GM21717 (cell line): ENCODE measurements at regions not wholly inside any gene's neighbourhood (a gene's known extent, or its start where the extent isn't known, plus 50 kb on each side); places are given as distances from the start of the nearest gene placed in this dataset.
A peak's percentile ranks its signal among the peaks of the same experiment; 100 is the strongest.
"Not testable (repeated sequence)": the region's sequence is repeated elsewhere in the genome, so short reads cannot be mapped to it uniquely, and the experiment has no call there.

Experiments
- ATAC-seq: cut with Tn5 transposase; IDR thresholded peaks from one replicate; pipeline ENCODE4 v1.9.1; 2021; ENCODE audit warnings: mild to moderate bottlenecking, moderate library complexity; ENCODE audit not compliant: unreplicated experiment

DNA sequence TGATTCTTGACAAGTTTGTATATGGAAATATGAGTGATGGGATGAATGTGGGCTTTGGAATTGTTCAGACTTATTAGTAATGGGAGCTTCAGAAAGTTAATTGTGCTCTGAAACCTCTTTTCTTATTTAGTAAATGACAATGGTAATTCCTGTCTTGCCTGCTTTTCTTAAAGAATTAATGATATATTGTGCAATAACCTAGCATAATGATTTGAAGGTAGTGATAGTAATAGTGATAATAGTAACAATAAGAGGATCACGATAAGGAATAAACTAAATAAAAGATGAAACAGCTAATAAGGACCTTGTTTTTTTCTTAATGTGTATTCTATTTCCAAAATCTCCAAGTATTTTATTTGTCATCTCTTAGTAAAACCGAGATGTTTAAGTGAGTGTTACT lies 245.0 kb upstream of the CPHXL start:
- no peak for ATAC-seq

- ATAC-seq, result no peak
Measured at GRCh38 chr16:75983296-75983695, 257.0 kb upstream of the CPHXL start.

- ATAC-seq, result no peak
Measured at GRCh38 chr16:75983741-75984381, 257.6 kb upstream of the CPHXL start.

- ATAC-seq, result no peak
Measured at GRCh38 chr16:75987323-75987722, 261.0 kb upstream of the CPHXL start.

DNA sequence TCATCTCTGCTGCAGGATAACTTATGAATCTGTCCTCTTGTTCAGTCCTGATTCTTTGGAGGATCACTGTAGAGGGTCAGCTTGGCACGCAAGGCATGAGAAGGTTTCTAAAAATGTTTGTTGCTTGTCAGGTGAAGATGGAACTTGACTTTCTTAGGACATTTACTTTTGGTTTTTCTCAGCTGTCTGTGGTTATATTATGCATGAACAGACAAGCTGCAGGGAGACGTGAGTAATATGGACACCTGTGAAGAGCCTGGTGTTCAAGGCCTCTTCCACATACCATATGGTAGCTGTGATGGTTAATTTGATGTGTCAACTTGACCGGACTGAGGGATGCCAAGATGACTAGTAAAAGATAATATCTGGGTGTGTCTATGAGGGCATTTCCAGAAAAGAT lies 270.2 kb upstream of the CPHXL start:
- ATAC-seq, result peak; percentile 58

DNA sequence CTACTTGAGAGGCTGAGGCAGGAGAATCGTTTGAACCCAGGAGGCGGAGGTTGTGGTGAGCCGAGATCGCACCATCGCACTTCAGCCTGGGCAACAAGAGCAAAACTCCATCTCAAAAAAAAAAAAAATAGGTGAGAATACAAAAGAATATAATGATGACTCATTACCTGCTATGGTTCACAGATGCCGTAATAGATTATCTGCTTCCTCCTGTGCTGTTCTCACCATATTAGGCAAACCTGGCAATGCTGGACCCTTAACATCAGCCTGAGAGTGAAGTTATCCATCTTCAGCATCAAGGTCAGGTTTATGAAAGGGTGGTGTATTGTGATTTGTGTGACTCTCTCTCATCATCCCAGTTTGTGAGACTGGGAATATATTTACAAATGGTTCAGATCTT lies 271.3 kb upstream of the CPHXL start:
- ATAC-seq, result no peak

DNA sequence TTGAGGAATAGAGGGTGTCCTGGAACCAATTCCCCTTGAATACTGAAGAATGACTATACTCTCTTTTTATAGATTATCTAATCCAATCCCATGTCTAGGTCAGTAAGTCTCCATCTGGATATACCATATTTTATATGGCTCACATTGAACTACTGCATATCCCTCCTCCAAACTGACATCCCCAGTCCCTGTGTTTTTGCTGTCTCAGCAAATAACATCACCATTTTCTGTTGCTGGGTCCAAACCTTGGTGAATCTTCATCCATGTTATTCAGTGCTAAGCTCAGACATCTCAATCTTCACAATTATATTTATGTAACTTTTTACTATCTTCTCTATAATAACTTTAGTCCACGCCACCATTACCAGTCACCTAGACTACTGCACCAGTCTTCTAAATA lies 269.6 kb upstream of the CNTNAP4 start:
- no peak for ATAC-seq

- ATAC-seq, result no peak
Measured at GRCh38 chr16:76023835-76024234, 253.4 kb upstream of the CNTNAP4 start.

DNA sequence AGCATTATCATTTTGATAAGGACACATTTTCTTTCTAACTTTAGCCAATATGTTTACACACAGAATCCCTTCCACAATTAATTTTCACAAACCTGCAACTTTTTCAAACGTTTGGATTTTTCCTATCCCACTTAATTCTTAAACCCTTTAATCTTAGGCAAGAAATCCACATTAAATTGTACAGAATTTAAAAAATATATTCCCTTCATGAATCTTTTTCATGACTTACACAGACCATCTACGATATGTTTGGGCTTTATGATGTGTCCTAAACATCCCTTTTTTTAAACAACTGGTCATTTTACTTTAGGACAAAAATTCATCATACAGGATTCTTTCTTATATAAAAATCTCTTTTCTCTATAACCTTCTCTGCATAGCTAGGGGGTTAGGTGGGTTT lies 241.5 kb upstream of the CNTNAP4 start:
- ATAC-seq, result no peak

- no peak for ATAC-seq
Measured at GRCh38 chr16:76038097-76038496, 239.1 kb upstream of the CNTNAP4 start.

- ATAC-seq, result no peak
Measured at GRCh38 chr16:76052725-76053124, 224.5 kb upstream of the CNTNAP4 start.

DNA sequence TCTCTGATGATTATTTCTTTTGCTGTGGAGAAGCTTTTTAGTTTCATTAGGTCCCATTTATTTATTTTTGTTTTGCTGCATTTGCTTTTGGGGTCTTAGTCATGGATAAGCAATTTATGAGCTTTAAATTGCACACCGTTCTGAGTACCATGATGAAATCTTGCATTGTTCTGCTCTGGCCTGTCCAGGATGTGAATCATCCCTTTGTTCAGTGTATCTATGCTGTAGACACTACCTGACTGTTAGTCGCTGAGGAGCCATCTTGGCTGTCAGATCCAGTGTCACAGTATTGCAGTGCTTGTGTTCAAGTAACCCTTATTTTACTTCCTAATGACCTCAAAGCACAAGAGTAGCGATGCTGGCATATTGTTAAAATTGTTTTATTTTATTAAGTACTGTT lies 218.0 kb upstream of the CNTNAP4 start:
- no peak for ATAC-seq

GRCh38 chr16:76059701-76060100 lies 217.5 kb upstream of the CNTNAP4 start:
- no peak for ATAC-seq

DNA sequence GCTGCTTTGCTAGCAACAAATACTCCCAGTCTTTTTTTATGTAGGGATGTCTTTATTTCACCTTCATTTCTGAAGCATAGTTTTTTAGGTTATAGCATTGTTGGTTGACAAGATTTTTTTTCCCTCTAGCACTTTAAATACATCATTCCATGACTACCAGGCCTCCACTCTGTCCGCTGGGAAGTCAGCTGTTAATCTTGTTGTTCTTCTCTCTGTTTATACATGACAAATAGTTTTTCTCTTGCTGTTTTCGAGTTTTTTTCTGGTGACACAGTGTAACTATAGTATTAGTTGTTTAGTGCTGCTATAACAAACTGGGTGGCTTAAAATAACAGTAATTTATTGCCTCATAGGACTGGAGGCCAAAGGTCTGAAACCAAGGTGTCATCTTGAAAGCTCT lies 205.5 kb upstream of the CNTNAP4 start:
- ATAC-seq, result no peak

GRCh38 chr16:76081967-76082366 lies 195.2 kb upstream of the CNTNAP4 start:
- no peak for ATAC-seq

- ATAC-seq, result no peak
Measured at GRCh38 chr16:76106647-76107046, 170.6 kb upstream of the CNTNAP4 start.

DNA sequence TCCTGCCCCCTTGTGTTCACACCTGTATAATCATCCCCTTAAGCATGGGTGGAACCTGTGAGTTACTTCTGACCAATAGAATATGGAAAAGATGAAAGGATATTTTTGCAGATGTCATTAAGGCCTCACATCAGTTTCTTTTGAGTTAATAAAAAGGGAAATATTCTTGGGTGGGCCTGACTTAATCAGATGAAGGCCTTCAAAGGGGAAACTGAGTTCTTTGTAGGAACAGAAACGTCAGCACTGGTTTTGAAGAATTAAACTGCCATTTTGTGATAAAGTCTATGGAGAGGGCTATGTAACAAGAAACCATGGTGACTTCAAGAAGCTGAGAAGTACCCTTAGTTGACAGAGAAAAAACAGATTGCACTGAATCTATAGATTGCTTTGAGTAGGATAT lies 168.7 kb upstream of the CNTNAP4 start:
- no peak for ATAC-seq

DNA sequence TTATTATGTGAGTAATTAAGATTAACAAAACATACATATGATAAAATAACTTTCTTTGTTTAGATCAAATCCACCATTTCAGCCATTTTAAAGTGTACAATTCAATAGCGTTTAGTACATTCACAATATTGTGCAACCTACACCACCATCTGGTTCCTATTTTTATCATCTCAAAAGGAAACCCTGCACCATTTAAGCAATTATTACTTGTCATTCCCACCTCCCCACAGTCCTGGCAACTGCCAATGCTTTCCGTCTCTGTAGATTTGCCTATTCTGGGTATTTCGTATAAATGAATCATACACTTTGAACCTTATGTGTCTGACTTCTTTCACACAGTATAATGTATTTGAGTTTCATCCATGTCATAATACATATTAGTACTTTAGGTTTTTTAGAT lies 162.5 kb upstream of the CNTNAP4 start:
- no peak for ATAC-seq

GRCh38 chr16:76118344-76118743 lies 158.9 kb upstream of the CNTNAP4 start:
- ATAC-seq, result no peak

GRCh38 chr16:76121636-76122035 lies 155.6 kb upstream of the CNTNAP4 start:
- no peak for ATAC-seq

DNA sequence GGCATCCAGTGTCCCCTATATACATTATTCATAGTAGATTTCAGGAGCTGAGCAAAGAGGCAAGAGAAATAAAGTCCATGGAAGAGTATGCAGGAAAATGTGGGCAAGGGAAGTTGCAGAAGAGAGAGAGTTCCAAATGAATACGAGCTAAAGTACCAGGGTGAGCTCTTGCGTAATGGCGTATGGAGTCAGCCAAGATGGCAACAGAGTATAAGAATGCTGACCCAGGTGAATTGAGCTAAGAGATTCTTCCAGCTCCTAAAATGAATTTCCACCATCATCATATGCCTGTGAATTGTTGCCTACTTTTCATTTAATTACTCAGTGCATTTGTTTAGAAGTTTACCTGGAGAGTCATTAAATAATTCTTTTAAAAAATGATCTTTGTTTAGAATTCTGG lies 153.2 kb upstream of the CNTNAP4 start:
- no peak for ATAC-seq

DNA sequence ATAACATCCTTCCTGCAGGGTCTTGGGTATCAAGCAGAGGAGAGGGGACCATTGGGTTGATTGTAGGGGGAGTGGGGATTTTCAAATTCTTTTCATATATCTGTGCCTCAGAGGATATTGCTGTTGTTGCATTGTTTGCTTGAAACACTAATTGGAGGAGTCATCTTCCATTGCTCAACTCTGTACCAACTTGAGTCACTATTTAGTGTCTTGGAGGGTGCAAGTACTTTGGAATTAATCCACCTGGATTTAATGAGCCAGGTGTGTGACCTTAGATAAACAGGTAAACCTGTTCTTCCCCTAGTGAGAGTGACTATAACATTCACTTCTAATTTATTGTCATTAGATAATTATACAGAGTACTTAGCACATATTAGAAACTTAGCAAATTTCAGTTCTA lies 151.3 kb upstream of the CNTNAP4 start:
- ATAC-seq, result no peak

- not testable (repeated sequence) for ATAC-seq
Measured at GRCh38 chr16:76138056-76138455, 139.1 kb upstream of the CNTNAP4 start.
